H1 (cell line): ENCODE measurements at regions not wholly inside any gene's neighbourhood (a gene's known extent, or its start where the extent isn't known, plus 50 kb on each side); places are given as distances from the start of the nearest gene placed in this dataset.

ENCODE experiments used
- CTCF ChIA-PET: fragments of 300-600 bp; sonication (Branson Sonifier 250); formaldehyde crosslinking; loops from one replicate; lab custom pipeline; 2021; ENCODE audit not compliant: partially characterized antibody; lab: Charles Lee
- POLR2A ChIA-PET: fragments of 300-600 bp; sonication (Branson Sonifier 250); formaldehyde crosslinking; loops from one replicate; lab custom pipeline; 2021; ENCODE audit warnings: inconsistent platforms; ENCODE audit not compliant: partially characterized antibody; lab: Charles Lee
- DNase-seq, 2 experiments: peaks; one replicate each; pipeline versions ENCODE4 v3.0.0 to v3.0.0-alpha.2; 2010 to 2022; ENCODE audit warnings: low spot score in 2 of 2, low read depth in 1 of 2, mixed read lengths in 1 of 2
- FAIRE-seq: peaks from 2 replicates; lab custom pipeline; 2011; peaks lifted over from hg19 to GRCh38; lab: Jason Lieb, UNC
- H2AFZ ChIP-seq: 2 replicates; pipeline ENCODE4 v1.8.1; 2012; ENCODE audit warnings: low read length, inconsistent platforms
- H2AK5ac ChIP-seq: 2 replicates; pipeline ENCODE4 v1.6.1; 2013; ENCODE audit warnings: low read depth, low read length
- H2BK120ac ChIP-seq: replicated peaks from 2 replicates; pipeline ENCODE3; 2013; ENCODE audit warnings: low read depth, low read length, inconsistent platforms
- H2BK12ac ChIP-seq: 2 replicates; pipeline ENCODE4 v1.6.1; 2013; ENCODE audit warnings: low read depth, low read length
- H2BK15ac ChIP-seq: 2 replicates; pipeline ENCODE4 v1.6.1; 2013; ENCODE audit warnings: low read length
- H2BK20ac ChIP-seq: 2 replicates; pipeline ENCODE4 v1.6.1; 2013; ENCODE audit warnings: low read length
- H2BK5ac ChIP-seq: 2 replicates; pipeline ENCODE4 v1.6.1; 2013; ENCODE audit warnings: low read depth, low read length
- H3K14ac ChIP-seq: 2 replicates; pipeline ENCODE4 v1.6.1; 2013; ENCODE audit warnings: inconsistent platforms; ENCODE audit not compliant: insufficient read length
- H3K18ac ChIP-seq: 2 replicates; pipeline ENCODE4 v1.6.1; 2013; ENCODE audit warnings: low read length; ENCODE audit errors: extremely low read depth
- H3K23ac ChIP-seq: 2 replicates; pipeline ENCODE4 v1.6.1; 2013; ENCODE audit warnings: inconsistent platforms; ENCODE audit not compliant: insufficient read length
- H3K23me2 ChIP-seq: 2 replicates; pipeline ENCODE4 v1.6.1; 2013; ENCODE audit warnings: low read depth, low read length
- H3K27ac ChIP-seq: 2 replicates; pipeline ENCODE4 v1.6.1; 2011; ENCODE audit warnings: low read depth, low read length, inconsistent platforms
- H3K27me3 ChIP-seq, 4 experiments: replicated peaks in 1 of 4; 1 replicate in 1 of 4; 2 replicates in 3 of 4; pipeline versions ENCODE4 v1.6.1 to v1.8.1; 2011 to 2013; ENCODE audit warnings: low read length in 3 of 4, mild to moderate bottlenecking in 3 of 4, inconsistent platforms in 2 of 4, mixed read lengths in 2 of 4, moderate library complexity in 1 of 4; ENCODE audit not compliant: control insufficient read depth in 3 of 4, insufficient read depth in 3 of 4; ENCODE audit errors: extremely low read depth in 1 of 4
- H3K36me3 ChIP-seq, 4 experiments: 2 replicates each; pipeline versions ENCODE4 v1.6.1 to v1.8.1; 2011 to 2013; ENCODE audit warnings: mild to moderate bottlenecking in 4 of 4, low read length in 3 of 4, moderate library complexity in 2 of 4, control low read depth in 1 of 4, inconsistent platforms in 1 of 4; ENCODE audit not compliant: insufficient read depth in 4 of 4, control insufficient read depth in 2 of 4
- H3K4ac ChIP-seq: replicated peaks from 2 replicates; pipeline ENCODE3; 2013; ENCODE audit warnings: low read length, low read depth, mixed read lengths, inconsistent platforms; ENCODE audit not compliant: insufficient read length
- H3K4me1 ChIP-seq, 4 experiments: replicated peaks in 1 of 4; 1 replicate in 1 of 4; 2 replicates in 3 of 4; pipeline versions ENCODE4 v1.6.1 to v1.8.1; 2011 to 2013; ENCODE audit warnings: low read length in 3 of 4, inconsistent platforms in 2 of 4, mixed read lengths in 1 of 4; ENCODE audit not compliant: insufficient read depth in 4 of 4, control insufficient read depth in 3 of 4
- H3K4me2 ChIP-seq, 2 experiments: 2 replicates each; pipeline versions ENCODE4 v1.6.1 to v1.8.1; 2011 to 2013; ENCODE audit warnings: low read depth in 2 of 2, low read length in 2 of 2, control low read depth in 1 of 2, inconsistent platforms in 1 of 2, mild to moderate bottlenecking in 1 of 2; ENCODE audit not compliant: insufficient read depth in 1 of 2
- H3K4me3 ChIP-seq, 4 experiments: fragments of 200-600, 300-600 bp in 1 of 4; sonication (generic), shearing (Covaris generic), sonication (Bioruptor Twin) in 1 of 4; 2 replicates each; pipeline versions ENCODE4 v1.5.1 to v1.8.1; 2011 to 2016; ENCODE audit warnings: low read length in 4 of 4, low read depth in 3 of 4, control low read depth in 2 of 4, inconsistent platforms in 2 of 4, mild to moderate bottlenecking in 2 of 4, mixed read lengths in 1 of 4, moderate library complexity in 1 of 4; ENCODE audit not compliant: insufficient read depth in 2 of 4; ENCODE audit errors: extremely low read depth in 1 of 4
- H3K56ac ChIP-seq: replicated peaks from 2 replicates; pipeline ENCODE3; 2013; ENCODE audit warnings: low read depth, mild to moderate bottlenecking, mixed read lengths, low read length, inconsistent platforms; ENCODE audit not compliant: insufficient read length
- H3K79me1 ChIP-seq: 2 replicates; pipeline ENCODE4 v1.6.1; 2013; ENCODE audit warnings: low read depth, low read length, control low read depth
- H3K79me2 ChIP-seq, 2 experiments: 2 replicates each; pipeline versions ENCODE4 v1.6.1 to v1.8.1; 2012 to 2013; ENCODE audit warnings: low read length in 2 of 2, mild to moderate bottlenecking in 2 of 2, inconsistent platforms in 1 of 2; ENCODE audit not compliant: insufficient read depth in 2 of 2, control insufficient read depth in 1 of 2
- H3K9ac ChIP-seq, 4 experiments: replicated peaks in 1 of 4; 1 replicate in 1 of 4; 2 replicates in 3 of 4; pipeline versions ENCODE4 v1.6.1 to v1.8.1; 2011 to 2013; ENCODE audit warnings: low read depth in 3 of 4, low read length in 3 of 4, control low read depth in 2 of 4, mild to moderate bottlenecking in 2 of 4, moderate library complexity in 2 of 4, inconsistent platforms in 1 of 4; ENCODE audit errors: extremely low read depth in 1 of 4
- H3K9me3 ChIP-seq, 2 experiments: 2 replicates each; pipeline versions ENCODE4 v1.6.1 to v1.8.1; 2012 to 2013; ENCODE audit warnings: mild to moderate bottlenecking in 2 of 2, moderate library complexity in 2 of 2, control low read depth in 1 of 2, inconsistent platforms in 1 of 2, low read depth in 1 of 2, low read length in 1 of 2, mixed read lengths in 1 of 2; ENCODE audit not compliant: insufficient read depth in 2 of 2
- H4K20me1 ChIP-seq, 2 experiments: replicated peaks in 1 of 2; 2 replicates each; pipeline versions ENCODE3 to v1.8.1; 2011 to 2013; ENCODE audit warnings: inconsistent platforms in 2 of 2, low read length in 2 of 2, mild to moderate bottlenecking in 1 of 2; ENCODE audit not compliant: insufficient read depth in 2 of 2, control insufficient read depth in 1 of 2
- H4K5ac ChIP-seq: 2 replicates; pipeline ENCODE4 v1.6.1; 2013; ENCODE audit warnings: low read length, low read depth, mixed read lengths, inconsistent platforms; ENCODE audit not compliant: insufficient read length
- H4K8ac ChIP-seq: 2 replicates; pipeline ENCODE4 v1.8.0; 2013; ENCODE audit warnings: mild to moderate bottlenecking, moderate library complexity, low read length, inconsistent platforms; ENCODE audit not compliant: insufficient read depth; ENCODE audit errors: extremely low read depth
- H4K91ac ChIP-seq: replicated peaks from 2 replicates; pipeline ENCODE3; 2013; ENCODE audit warnings: low read length, mixed read lengths, inconsistent platforms; ENCODE audit not compliant: insufficient read length
- BRCA1 ChIP-seq: IDR thresholded peaks from 2 replicates; pipeline ENCODE4 v1.6.1; 2012; ENCODE audit warnings: low read depth, low read length, improper control_type of control experiment
- CREB1 ChIP-seq: IDR thresholded peaks from 2 replicates; pipeline ENCODE4 v1.6.1; 2012; ENCODE audit warnings: inconsistent platforms
- EP300 ChIP-seq, 2 experiments: IDR thresholded peaks; 1 replicate in 1 of 2; 2 replicates in 1 of 2; pipeline ENCODE4 v1.6.1; 2011 to 2012; ENCODE audit warnings: low read depth in 2 of 2, low read length in 2 of 2, mild to moderate bottlenecking in 2 of 2, borderline replicate concordance in 1 of 2, inconsistent platforms in 1 of 2, moderate library complexity in 1 of 2
- FOSL1 ChIP-seq: IDR thresholded peaks from 2 replicates; pipeline ENCODE4 v1.6.1; 2011; ENCODE audit warnings: mild to moderate bottlenecking, low read depth, low read length, moderate library complexity; ENCODE audit not compliant: insufficient read depth
- HDAC6 ChIP-seq: IDR thresholded peaks from one replicate; pipeline ENCODE4 v1.7.1; 2012; ENCODE audit warnings: low read depth, mild to moderate bottlenecking, inconsistent platforms, low read length, moderate library complexity
- KDM4A ChIP-seq: IDR thresholded peaks from one replicate; pipeline ENCODE4 v1.7.1; 2012; ENCODE audit warnings: low read depth, mild to moderate bottlenecking, moderate library complexity, low read length, inconsistent platforms; ENCODE audit not compliant: severe bottlenecking
- ZNF274 ChIP-seq: IDR thresholded peaks from 2 replicates; pipeline ENCODE4 v1.7.0; 2012; ENCODE audit warnings: low read length, borderline replicate concordance; ENCODE audit errors: extremely low read depth
- WGBS, 2 experiments: shearing (Covaris generic) in 1 of 2; methylation state at CpG; one replicate each; pipeline versions ENCODE4 v1.1.6 to v1.1.7; 2013 to 2015; ENCODE audit warnings: low lambda C conversion rate in 2 of 2, mixed read lengths in 2 of 2, inconsistent platforms in 1 of 2, low coverage in 1 of 2, missing lambda C conversion rate in 1 of 2; ENCODE audit not compliant: insufficient replicate concordance in 2 of 2, insufficient coverage in 1 of 2, insufficient read length in 1 of 2; ENCODE audit errors: extremely low coverage in 1 of 2, missing lambda C conversion rate in 1 of 2; 5-methylcytosine and 5-hydroxymethylcytosine counted together
- TF ChIP-seq, protein P1 (sequence below): IDR thresholded peaks from 2 replicates; pipeline ENCODE4 v1.6.1; 2012; ENCODE audit warnings: inconsistent platforms

DNA sequence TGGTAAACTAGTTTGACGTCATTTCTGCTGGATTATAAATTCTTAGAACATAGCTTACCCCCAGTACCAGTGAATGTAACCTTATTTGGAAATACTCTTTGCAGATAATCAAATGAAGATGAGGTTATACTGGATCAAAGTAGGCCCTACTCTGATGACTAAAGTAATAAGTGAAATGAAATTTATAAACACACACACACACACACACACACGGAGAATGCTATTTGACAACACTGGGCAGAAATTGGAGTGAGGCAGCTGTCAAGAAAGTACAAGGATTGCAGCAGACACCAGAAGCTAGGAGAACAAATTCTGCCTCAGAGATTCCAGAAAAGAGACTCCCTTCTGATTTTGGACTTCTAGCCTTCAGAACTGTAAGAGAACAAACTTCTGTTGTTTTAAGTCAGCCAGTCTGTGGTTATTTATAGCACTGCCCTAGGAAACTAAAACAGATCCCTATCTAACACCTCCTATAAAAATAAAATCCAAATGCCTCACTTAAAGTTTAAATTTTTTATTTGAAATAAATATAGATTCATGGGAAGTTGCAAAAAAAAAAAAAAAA, 448.6 kb downstream of the PCDH18 start:
- TF ChIP-seq FOSL1 (no peak), KDM4A (no peak), ZNF274 (no peak), BRCA1 (no peak), HDAC6 (no peak), CREB1 (no peak), EP300 (IDR thresholded peaks at IDR 0.05; ENCODE audit: borderline replicate concordance in 1 of 2, low read depth in 2 of 2, low read length in 2 of 2) (no peak)
- TF ChIP-seq, protein P1, sequence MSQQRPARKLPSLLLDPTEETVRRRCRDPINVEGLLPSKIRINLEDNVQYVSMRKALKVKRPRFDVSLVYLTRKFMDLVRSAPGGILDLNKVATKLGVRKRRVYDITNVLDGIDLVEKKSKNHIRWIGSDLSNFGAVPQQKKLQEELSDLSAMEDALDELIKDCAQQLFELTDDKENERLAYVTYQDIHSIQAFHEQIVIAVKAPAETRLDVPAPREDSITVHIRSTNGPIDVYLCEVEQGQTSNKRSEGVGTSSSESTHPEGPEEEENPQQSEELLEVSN, result no peak
- no peak overlapping the region for H3K14ac ChIP-seq
- no peak overlapping the region for H3K4me3 ChIP-seq
- H2BK15ac ChIP-seq, result no peak overlapping the region
- H4K91ac ChIP-seq, result no peak overlapping the region
- DNase-seq (no peak), FAIRE-seq (no peak)
- H3K23ac ChIP-seq, result no peak overlapping the region
- H3K27me3 ChIP-seq, result no peaks in the 10 kb centered on the region
- H4K20me1 ChIP-seq, result no peaks in the 10 kb centered on the region
- no peak overlapping the region for H2BK20ac ChIP-seq
- POLR2A ChIA-PET, result no interaction called here
- no peaks in the 10 kb centered on the region for H3K79me2 ChIP-seq
- no peak overlapping the region for H2BK5ac ChIP-seq
- no peaks in the 10 kb centered on the region for H3K36me3 ChIP-seq
- CTCF ChIA-PET, result interaction anchor here (3.4 kb wide), 1 partner anchor 14 kb away, joined by 15 read pairs; no protein-coding TSS in a partner anchor
- no peaks in the 10 kb centered on the region for H3K23me2 ChIP-seq
- no peak overlapping the region for H3K56ac ChIP-seq
- H2BK12ac ChIP-seq, result no peak overlapping the region
- H3K9ac ChIP-seq, result no peak overlapping the region
- H3K9me3 ChIP-seq, result no peaks in the 10 kb centered on the region
- H3K4ac ChIP-seq, result no peak overlapping the region
- WGBS, 2 experiments, result 94% methylated on average over 2 of the region's 2 CpGs; no CpG with 5 or more reads in 1 of the 2 experiments
- no peak overlapping the region for H3K4me2 ChIP-seq
- no peak overlapping the region for H2AFZ ChIP-seq
- H3K4me1 ChIP-seq, result no peaks in the 10 kb centered on the region
- H4K8ac ChIP-seq, result no peak overlapping the region
- H3K18ac ChIP-seq, result no peak overlapping the region
- H2BK120ac ChIP-seq, result no peak overlapping the region
- H3K79me1 ChIP-seq, result no peaks in the 10 kb centered on the region
- H4K5ac ChIP-seq, result no peak overlapping the region
- H3K27ac ChIP-seq, result no peak overlapping the region
- no peak overlapping the region for H2AK5ac ChIP-seq
